ENCODE measurements at regions not wholly inside any gene's neighbourhood (a gene's known extent, or its start where the extent isn't known, plus 50 kb on each side); places are given as distances from the start of the nearest gene placed in this dataset.

GRCh38 chr7:118075936-118076335 is 108.0 kb upstream of the LSM8 start:
- in situ Hi-C loops (cut with MboI; ENCODE audit: low sequenced_read_pairs), result no loop called here

GRCh38 chr7:118076564-118076963 is 107.4 kb upstream of the LSM8 start:
- in situ Hi-C loops (cut with MboI; ENCODE audit: low sequenced_read_pairs), result no loop called here

GRCh38 chr7:118078015-118078414 is 105.9 kb upstream of the LSM8 start:
- in situ Hi-C loops (cut with MboI; ENCODE audit: low sequenced_read_pairs), result no loop called here

- in situ Hi-C loops (cut with MboI; ENCODE audit: low sequenced_read_pairs), result no loop called here
Measured at GRCh38 chr7:118079369-118079768, 104.6 kb upstream of the LSM8 start.

GRCh38 chr7:118080947-118081346 is 103.0 kb upstream of the LSM8 start:
- in situ Hi-C loops (cut with MboI; ENCODE audit: low sequenced_read_pairs), result no loop called here

GRCh38 chr7:118082506-118082905 is 101.5 kb upstream of the LSM8 start:
- in situ Hi-C loops (cut with MboI; ENCODE audit: low sequenced_read_pairs), result no loop called here

- in situ Hi-C loops (cut with MboI; ENCODE audit: low sequenced_read_pairs), result no loop called here
Measured at GRCh38 chr7:118085000-118085399, 99.0 kb upstream of the LSM8 start.

GRCh38 chr7:118087126-118087525 is 96.8 kb upstream of the LSM8 start:
- in situ Hi-C loops (cut with MboI; ENCODE audit: low sequenced_read_pairs), result no loop called here

- in situ Hi-C loops (cut with MboI; ENCODE audit: low sequenced_read_pairs), result no loop called here
Measured at GRCh38 chr7:118094044-118094443, 89.9 kb upstream of the LSM8 start.

GRCh38 chr7:118104812-118105441 is 79.0 kb upstream of the LSM8 start:
- in situ Hi-C loops (cut with MboI; ENCODE audit: low sequenced_read_pairs), result no loop called here

- in situ Hi-C loops (cut with MboI; ENCODE audit: low sequenced_read_pairs), result no loop called here
Measured at GRCh38 chr7:118109607-118110006, 74.4 kb upstream of the LSM8 start.

GRCh38 chr7:118110178-118110925 is 73.6 kb upstream of the LSM8 start:
- in situ Hi-C loops (cut with MboI; ENCODE audit: low sequenced_read_pairs), result no loop called here

GRCh38 chr7:118111347-118111746 is 72.6 kb upstream of the LSM8 start:
- in situ Hi-C loops (cut with MboI; ENCODE audit: low sequenced_read_pairs), result no loop called here

- in situ Hi-C loops (cut with MboI; ENCODE audit: low sequenced_read_pairs), result no loop called here
Measured at GRCh38 chr7:118114175-118114574, 69.8 kb upstream of the LSM8 start.

- in situ Hi-C loops (cut with MboI; ENCODE audit: low sequenced_read_pairs), result loop anchor here (25.0 kb wide), 1 partner anchor 667 kb away; no protein-coding TSS in a partner anchor
Measured at GRCh38 chr7:118129041-118129795, 54.7 kb upstream of the LSM8 start.

GRCh38 chr7:118132764-118133163 is 51.2 kb upstream of the LSM8 start:
- in situ Hi-C loops (cut with MboI; ENCODE audit: low sequenced_read_pairs), result loop anchor here (25.0 kb wide), 1 partner anchor 670 kb away; no protein-coding TSS in a partner anchor

Measured in HL-60/S4 treated with retinoic acid at 250 ng/mL for 4 days and 3 days (cell line).